Dedifferentiated amniotic fluid mesenchymal stem cell (primary cell): ENCODE measurements at regions not wholly inside any gene's neighbourhood (a gene's known extent, or its start where the extent isn't known, plus 50 kb on each side); places are given as distances from the start of the nearest gene placed in this dataset.
"Not testable (repeated sequence)": the region's sequence is repeated elsewhere in the genome, so short reads cannot be mapped to it uniquely, and the experiment has no call there.

ENCODE experiments used
- DNase-seq: peaks from one replicate; pipeline ENCODE4 v3.0.0-alpha.2; 2016; ENCODE audit errors: extremely low spot score

- DNase-seq = no peak
Observed at GRCh38 chr14:40269436-40269835, 837.2 kb upstream of the FBXO33 start.

GRCh38 chr14:40268236-40268635, 836.0 kb upstream of the FBXO33 start:
- no peak for DNase-seq

DNA sequence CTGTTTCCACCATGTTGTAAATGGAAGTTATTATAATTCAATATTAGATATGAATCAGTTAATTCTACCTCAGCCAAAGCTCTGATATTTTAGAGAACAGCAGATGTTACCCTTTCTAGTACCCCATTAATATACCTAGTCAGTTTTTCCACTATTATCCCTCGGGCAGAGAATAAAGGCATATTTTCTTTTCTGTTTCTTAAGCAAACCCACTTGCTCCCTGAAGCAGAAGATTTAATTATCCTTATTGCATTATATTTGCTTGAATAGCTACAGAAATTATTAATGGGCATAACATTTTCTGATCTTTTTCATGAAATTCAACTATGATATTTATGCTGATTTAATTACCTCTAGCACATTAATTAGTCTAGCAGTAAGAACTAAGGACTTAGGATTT, 832.9 kb upstream of the FBXO33 start:
- DNase-seq = no peak

DNA sequence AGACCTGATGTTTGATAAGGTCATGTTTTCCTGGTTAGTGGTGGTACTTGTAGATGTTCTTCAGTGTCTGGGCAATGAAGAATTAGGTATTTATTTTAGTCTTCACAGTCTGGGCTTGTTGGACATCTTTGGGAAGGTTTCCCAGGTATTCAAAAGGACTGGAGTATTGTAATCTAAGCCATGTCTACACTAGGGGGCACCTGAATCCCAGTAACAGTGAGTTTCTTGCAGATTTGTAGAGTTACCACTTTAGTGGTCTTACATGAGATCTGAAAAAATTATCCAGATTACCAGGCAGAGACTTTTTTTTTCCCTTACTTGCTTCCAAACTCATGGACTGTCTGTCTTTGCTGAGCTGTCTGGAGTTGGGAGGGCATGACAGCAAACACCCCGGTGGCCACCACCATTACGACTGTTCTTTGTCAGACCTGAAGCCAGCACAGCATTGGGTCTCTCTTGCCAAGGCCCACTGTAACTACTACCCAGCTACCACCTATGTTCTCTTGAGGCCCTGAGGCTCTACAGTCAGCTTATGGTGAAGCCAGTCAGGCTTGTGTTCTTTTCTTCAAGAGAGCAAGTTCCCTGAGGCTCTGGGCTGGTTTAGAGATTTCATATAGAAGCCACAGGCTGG, 820.7 kb upstream of the FBXO33 start:
- no peak for DNase-seq

DNA sequence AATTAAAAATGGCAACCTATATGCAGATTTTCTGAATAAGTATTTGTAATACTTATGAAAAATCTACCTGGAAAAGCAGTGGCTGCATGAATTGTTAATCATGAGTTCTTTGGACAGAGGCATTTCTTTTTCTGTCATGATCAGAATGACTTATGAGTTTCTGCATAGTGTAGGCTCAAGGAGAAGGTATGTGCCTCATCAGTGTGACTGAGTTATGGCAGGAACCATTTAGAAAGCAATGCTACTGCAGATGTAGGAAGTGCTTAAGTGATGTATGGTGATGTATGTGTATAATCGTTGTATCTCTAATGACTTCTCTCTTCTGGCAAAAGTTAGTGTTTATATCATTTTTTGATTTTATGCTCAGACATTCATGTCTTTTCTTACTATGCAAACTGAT, 816.4 kb upstream of the FBXO33 start:
- no peak for DNase-seq

DNA sequence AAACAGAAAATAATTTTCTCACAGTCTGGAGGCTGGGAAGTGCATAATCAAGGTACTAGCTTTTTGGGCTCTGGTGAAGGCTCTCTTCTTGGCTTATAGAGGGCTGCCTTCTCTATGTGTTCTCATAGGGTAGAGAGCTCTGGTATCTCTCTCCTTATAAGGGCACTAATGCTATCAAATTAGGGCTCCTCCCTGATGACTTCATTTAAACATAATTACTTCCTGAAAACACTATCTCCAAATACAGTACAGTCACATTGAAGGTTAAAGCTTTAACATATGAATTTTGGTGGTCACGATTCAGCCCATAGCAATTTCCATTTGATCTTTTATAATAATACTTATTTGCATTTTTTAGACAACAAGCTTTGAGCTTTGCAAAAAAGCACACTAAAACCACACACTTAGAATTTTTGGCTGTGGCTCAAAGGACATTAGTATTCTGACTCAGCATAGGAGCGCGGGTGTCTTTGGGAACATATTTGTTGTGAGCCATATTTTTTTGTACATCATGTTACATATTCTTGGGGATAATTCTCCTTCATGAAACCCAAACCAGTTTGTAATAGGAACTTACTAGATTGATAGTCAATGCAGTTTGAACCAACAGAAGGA, 808.1 kb upstream of the FBXO33 start:
- no peak for DNase-seq

DNA sequence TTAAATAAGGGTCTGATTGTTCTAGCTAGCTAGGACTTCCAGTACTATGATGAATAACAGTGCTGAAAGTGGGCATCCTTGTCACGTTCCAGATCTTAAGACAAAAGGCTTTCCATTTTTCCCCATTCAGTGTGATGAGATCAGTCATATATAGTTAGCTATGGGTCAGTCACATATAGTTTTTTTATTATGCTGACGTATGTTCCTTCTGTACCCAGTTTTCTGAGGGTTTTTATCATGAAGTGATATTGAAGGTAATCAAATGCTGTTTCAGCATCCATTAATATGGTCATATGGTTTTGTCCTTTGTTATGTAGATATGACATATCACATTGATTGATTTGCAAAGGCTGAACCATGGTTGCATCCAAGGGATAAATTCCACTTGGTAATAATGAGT, 800.1 kb upstream of the FBXO33 start:
- DNase-seq = no peak

DNA sequence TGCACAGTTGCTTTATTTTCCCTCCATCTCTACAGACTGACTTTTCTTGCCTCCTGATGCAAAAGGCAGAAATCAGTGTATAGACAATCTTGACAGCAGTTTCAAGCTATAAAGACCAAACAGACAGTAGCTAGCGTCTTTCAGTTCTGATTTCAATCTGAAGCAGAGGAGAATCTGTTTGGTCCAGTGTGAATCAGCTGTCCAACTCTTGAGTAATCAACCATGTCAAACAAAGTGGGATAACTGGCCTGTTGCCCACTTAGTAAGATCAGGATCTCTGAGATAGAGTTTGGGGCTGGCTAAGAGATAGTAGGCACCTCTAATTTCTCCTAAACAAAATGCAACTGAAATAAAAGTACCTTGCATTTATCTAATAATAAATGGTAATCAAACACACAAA, 797.4 kb upstream of the FBXO33 start:
- no peak for DNase-seq

GRCh38 chr14:40222996-40223395, 790.8 kb upstream of the FBXO33 start:
- no peak for DNase-seq

GRCh38 chr14:40221428-40221827, 789.2 kb upstream of the FBXO33 start:
- DNase-seq = no peak

- DNase-seq = no peak
Observed at GRCh38 chr14:40219032-40219431, 786.8 kb upstream of the FBXO33 start.

- DNase-seq = no peak
Observed at GRCh38 chr14:40218282-40218941, 786.2 kb upstream of the FBXO33 start.

- no peak for DNase-seq
Observed at GRCh38 chr14:40216976-40217375, 784.7 kb upstream of the FBXO33 start.

- not testable (repeated sequence) for DNase-seq
Observed at GRCh38 chr14:40216408-40216807, 784.2 kb upstream of the FBXO33 start.

- DNase-seq = no peak
Observed at GRCh38 chr14:40213701-40214100, 781.5 kb upstream of the FBXO33 start.

DNA sequence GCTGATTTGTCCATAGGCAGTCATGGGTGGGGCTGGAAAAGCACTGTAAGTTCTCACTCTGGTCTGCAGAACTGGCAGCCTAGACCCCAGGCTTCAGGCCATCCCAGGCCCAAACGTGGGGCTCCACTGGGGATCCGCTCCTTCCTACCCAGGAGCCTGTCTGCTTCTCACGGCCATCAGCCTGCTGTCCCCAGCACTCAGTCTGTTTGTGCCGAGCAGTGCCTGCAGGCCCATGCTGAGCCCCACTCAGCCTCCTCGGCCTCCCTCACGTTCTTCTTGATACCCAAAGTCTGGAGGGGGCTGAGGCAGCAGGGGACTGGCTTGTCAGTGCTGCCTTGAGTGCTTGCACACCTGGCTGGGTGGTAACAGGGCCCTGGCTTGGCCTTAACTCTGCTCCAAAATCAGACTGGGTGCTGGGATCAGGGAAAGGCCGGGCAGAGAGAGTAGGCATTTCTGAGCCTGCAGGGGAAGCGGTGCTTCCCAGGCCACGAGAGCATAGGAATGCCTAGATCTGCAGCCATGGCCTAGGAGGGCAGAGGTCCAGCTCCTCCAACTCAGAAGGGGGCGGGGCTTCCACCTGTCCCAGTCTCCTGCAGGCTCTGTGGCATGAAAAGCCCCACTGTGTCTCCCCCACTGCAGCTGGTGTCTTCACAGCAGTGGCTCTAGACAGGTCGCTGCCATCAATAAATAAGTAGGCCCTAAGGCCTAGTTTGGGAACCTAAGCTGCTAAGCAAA, 772.4 kb upstream of the FBXO33 start:
- DNase-seq = no peak

- no peak for DNase-seq
Observed at GRCh38 chr14:40199101-40199500, 766.9 kb upstream of the FBXO33 start.

GRCh38 chr14:40197344-40197743, 765.1 kb upstream of the FBXO33 start:
- DNase-seq = no peak

DNA sequence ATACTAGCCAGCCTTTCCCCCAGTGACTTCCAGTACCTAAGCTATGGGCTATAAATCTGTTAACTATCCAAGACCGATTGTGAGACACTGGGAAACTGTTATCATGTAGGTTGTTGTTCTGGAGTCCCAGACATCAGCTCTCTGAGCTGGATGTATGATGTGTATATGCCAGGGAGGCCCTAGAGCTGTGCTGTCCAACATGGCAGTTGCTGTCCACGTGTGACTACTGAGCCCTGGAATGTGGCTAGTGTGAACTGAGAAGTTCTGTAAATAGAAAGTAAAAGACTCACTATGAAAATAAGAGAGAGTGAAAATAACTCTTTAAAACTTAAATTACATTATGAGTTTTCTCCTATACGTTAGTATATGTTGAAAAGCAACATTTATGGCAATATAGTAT, 755.8 kb upstream of the FBXO33 start:
- no peak for DNase-seq

DNA sequence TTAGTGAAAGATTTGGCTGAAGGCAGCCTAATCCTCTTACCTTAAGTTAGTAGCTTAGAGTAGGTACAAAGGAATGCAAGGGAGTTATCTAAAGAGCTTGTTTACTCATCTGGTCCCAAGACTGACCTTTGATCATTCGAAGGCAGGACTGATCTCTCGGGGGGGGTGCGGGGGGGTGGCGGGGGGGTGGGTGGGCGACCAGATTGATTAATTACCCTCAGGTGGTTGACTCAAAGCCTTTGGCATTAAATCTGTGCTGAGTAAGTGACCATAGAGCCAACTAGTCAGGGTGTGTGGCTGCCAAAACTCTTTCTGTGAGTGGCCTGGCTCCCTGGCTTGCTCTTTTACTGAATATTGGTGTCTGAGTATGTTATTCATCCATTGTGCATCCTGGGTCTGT, 731.9 kb upstream of the FBXO33 start:
- DNase-seq = no peak

DNA sequence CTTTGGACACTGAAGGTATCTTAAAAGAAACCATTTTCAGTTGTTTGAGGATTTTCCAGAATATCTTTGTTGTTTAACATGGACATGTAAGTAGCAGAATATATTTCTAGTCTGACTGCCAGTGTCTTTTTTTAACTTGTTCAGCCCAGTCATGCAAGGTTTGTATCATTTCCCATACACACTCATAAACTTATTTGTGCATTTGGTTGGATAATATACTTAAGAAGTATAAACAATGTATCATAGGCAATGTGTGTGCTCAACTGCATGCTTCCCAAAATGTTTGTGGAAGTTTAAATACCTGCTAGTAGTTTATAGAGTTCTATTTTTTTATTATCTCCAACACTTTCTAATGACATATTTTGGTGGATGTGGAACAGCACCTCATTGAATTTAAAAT, 707.4 kb upstream of the FBXO33 start:
- DNase-seq = no peak

DNA sequence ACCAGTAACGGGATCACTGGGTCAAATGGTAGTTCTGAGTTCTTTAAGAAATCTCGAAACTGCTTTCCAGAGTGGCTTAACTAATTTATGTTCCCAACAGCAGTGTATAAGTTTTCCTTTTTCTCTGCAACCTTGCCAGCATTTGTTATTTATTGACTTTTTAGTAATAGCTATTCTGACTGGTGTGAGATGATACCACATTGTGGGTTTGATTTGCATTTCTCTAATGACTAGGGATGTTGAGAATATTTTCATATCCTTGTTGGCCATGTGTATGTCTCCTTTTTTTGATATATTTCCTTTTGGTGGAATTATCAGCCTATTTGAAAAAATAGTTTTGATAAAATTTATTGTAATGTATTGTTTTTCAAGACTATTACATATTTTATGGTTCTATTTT, 701.2 kb upstream of the FBXO33 start:
- DNase-seq = no peak

- DNase-seq = no peak
Observed at GRCh38 chr14:40129159-40129558, 696.9 kb upstream of the FBXO33 start.
